B cell (primary cell): ENCODE measurements at regions not wholly inside any gene's neighbourhood (a gene's known extent, or its start where the extent isn't known, plus 50 kb on each side); places are given as distances from the start of the nearest gene placed in this dataset.

Experiments
- EZH2 ChIP-seq: IDR thresholded peaks from 2 replicates; pipeline ENCODE4 v1.6.1; 2012; ENCODE audit warnings: borderline replicate concordance, low read depth, mild to moderate bottlenecking, moderate library complexity, low read length; ENCODE audit not compliant: insufficient read depth, poor library complexity, severe bottlenecking
- TF ChIP-seq, protein P1 (sequence below): fragments of 200-600 bp; IDR thresholded peaks from one replicate; pipeline ENCODE4 v1.8.0; 2022; ENCODE audit warnings: antibody characterized with exemption, mild to moderate bottlenecking

DNA sequence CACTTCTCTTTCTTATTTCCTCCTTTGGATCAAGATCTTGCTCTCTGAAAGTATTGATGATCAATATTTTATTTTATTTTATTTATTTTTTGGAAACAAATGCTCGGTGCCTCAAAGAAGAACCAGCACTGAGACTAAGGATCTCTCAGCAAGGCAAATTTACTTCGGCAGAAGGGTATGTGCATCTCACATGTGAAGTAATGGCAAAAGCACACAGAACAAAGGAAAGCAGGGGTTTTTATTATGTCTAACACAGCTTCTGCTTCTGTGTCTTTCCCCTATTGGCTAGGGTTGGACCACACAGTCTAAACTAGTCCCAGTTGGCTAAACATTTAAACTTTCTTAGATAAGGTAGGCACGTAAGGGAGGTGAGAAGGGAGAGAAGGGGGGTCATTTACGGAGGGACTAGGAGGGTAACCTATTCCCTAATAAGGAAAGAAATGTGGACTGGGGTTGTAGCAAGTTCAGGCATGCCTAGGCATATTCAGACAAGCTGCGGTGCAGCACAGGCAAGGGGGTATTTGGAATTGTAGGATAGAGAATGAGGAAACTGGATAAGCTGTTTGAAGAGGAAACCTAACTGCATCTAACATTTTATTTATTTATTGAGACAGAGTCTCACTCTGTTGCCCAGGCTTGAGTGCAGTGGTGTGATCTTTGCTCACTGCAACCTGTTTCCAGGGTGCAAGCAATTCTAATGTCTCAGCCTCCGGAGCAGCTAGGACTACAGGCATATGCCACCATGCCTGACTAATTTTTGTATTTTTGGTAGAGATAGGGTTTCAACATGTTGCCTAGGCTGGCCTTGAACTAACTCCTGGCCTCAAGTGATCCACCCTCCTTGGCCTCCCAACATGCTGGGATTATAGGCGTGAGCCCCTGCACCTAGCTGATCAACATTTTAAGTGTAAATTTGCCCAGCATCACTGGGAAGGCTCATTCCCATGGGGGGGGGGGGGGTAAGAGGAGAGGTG, 90.0 kb upstream of the EIF5 start:
- TF ChIP-seq, protein P1, sequence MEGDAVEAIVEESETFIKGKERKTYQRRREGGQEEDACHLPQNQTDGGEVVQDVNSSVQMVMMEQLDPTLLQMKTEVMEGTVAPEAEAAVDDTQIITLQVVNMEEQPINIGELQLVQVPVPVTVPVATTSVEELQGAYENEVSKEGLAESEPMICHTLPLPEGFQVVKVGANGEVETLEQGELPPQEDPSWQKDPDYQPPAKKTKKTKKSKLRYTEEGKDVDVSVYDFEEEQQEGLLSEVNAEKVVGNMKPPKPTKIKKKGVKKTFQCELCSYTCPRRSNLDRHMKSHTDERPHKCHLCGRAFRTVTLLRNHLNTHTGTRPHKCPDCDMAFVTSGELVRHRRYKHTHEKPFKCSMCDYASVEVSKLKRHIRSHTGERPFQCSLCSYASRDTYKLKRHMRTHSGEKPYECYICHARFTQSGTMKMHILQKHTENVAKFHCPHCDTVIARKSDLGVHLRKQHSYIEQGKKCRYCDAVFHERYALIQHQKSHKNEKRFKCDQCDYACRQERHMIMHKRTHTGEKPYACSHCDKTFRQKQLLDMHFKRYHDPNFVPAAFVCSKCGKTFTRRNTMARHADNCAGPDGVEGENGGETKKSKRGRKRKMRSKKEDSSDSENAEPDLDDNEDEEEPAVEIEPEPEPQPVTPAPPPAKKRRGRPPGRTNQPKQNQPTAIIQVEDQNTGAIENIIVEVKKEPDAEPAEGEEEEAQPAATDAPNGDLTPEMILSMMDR, result no peak
- TF ChIP-seq EZH2, result no peak
